ENCODE measurements at regions not wholly inside any gene's neighbourhood (a gene's known extent, or its start where the extent isn't known, plus 50 kb on each side); places are given as distances from the start of the nearest gene placed in this dataset.
"Not testable (repeated sequence)": the region's sequence is repeated elsewhere in the genome, so short reads cannot be mapped to it uniquely, and the experiment has no call there.

GRCh38 chr22:10753566-10753965 is 4774.4 kb upstream of the OR11H1 start:
- H3K27me3 ChIP-seq (replicated peaks; ENCODE audit: insufficient read depth); H3F3A ChIP-seq (ENCODE audit: insufficient read depth); H2AFZ ChIP-seq; H3K9ac ChIP-seq; H3K9me2 ChIP-seq (ENCODE audit: insufficient read depth); in situ Hi-C loops (cut with MboI); H3K4me3 ChIP-seq; H4K20me1 ChIP-seq (ENCODE audit: insufficient read depth); H3K79me2 ChIP-seq (ENCODE audit: insufficient read depth); DNase-seq; H3K4me2 ChIP-seq (ENCODE audit: unreplicated experiment); H3K4me1 ChIP-seq (ENCODE audit: insufficient read depth); H3K27ac ChIP-seq; H3K36me3 ChIP-seq (ENCODE audit: low read depth); H3K9me3 ChIP-seq (ENCODE audit: low read depth): not testable (repeated sequence)
- WGBS, 2 experiments (ENCODE audit: low coverage in 1 of 2, low lambda C conversion rate in 2 of 2, missing lambda C conversion rate in 2 of 2), result 7 to 14% methylated on average over 1 of the region's 1 CpG

- H3K4me3 ChIP-seq; H3K9me3 ChIP-seq (ENCODE audit: low read depth); H3K27ac ChIP-seq; in situ Hi-C loops (cut with MboI); DNase-seq; H3K4me1 ChIP-seq (ENCODE audit: insufficient read depth); H3K79me2 ChIP-seq (ENCODE audit: insufficient read depth); H3F3A ChIP-seq (ENCODE audit: insufficient read depth); H3K9ac ChIP-seq; H3K4me2 ChIP-seq (ENCODE audit: unreplicated experiment); H3K27me3 ChIP-seq (replicated peaks; ENCODE audit: insufficient read depth); H2AFZ ChIP-seq; H4K20me1 ChIP-seq (ENCODE audit: insufficient read depth); H3K36me3 ChIP-seq (ENCODE audit: low read depth); H3K9me2 ChIP-seq (ENCODE audit: insufficient read depth): not testable (repeated sequence)
- WGBS, 2 experiments (ENCODE audit: low coverage in 1 of 2, low lambda C conversion rate in 2 of 2, missing lambda C conversion rate in 2 of 2), result 19% methylated on average over 3 of the region's 3 CpGs
These were observed 4772.6 kb upstream of the OR11H1 start for GRCh38 chr22:10755350-10755749.

- H3K9me3 ChIP-seq (ENCODE audit: low read depth); in situ Hi-C loops (cut with MboI); H4K20me1 ChIP-seq (ENCODE audit: insufficient read depth): not testable (repeated sequence)
These were observed 4767.6 kb upstream of the OR11H1 start for GRCh38 chr22:10760418-10760817.

DNA sequence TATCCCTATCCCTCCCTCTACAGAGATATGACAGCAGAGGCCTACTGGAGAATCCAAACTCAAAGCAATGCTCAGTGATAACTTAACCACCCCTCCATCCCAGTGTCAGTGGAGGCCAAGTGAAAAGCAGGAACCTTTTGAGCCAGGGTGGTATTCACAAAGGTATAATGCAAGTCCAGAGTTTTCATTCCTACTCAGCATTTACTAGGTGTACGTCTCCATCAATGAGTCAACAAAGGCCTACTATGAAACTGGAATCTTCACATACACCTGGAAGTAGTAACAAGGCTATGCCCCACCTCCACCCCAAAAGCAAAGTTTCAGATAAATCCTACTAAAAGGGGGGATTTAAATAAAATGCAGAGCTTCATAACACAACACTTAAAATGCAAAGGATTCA is 4761.7 kb upstream of the OR11H1 start:
- H3F3A ChIP-seq (ENCODE audit: insufficient read depth); H3K27ac ChIP-seq; H2AFZ ChIP-seq; H3K9ac ChIP-seq; H4K20me1 ChIP-seq (ENCODE audit: insufficient read depth); DNase-seq; H3K4me2 ChIP-seq (ENCODE audit: unreplicated experiment); H3K79me2 ChIP-seq (ENCODE audit: insufficient read depth); H3K9me3 ChIP-seq (ENCODE audit: low read depth); H3K4me1 ChIP-seq (ENCODE audit: insufficient read depth); H3K27me3 ChIP-seq (replicated peaks; ENCODE audit: insufficient read depth); H3K9me2 ChIP-seq (ENCODE audit: insufficient read depth); in situ Hi-C loops (cut with MboI); H3K4me3 ChIP-seq; H3K36me3 ChIP-seq (ENCODE audit: low read depth): not testable (repeated sequence)
- WGBS, 2 experiments (ENCODE audit: low coverage in 1 of 2, low lambda C conversion rate in 2 of 2, missing lambda C conversion rate in 2 of 2), result 17 to 38% methylated on average over 1 of the region's 1 CpG

More at GRCh38 chr22:10760418-10760817, 4767.6 kb upstream of the OR11H1 start:
- H3F3A ChIP-seq (ENCODE audit: insufficient read depth); H3K4me2 ChIP-seq (ENCODE audit: unreplicated experiment); H3K9ac ChIP-seq; H3K4me1 ChIP-seq (ENCODE audit: insufficient read depth); DNase-seq; H3K4me3 ChIP-seq; H3K79me2 ChIP-seq (ENCODE audit: insufficient read depth); H2AFZ ChIP-seq; H3K27ac ChIP-seq; H3K9me2 ChIP-seq (ENCODE audit: insufficient read depth); H3K36me3 ChIP-seq (ENCODE audit: low read depth); H3K27me3 ChIP-seq (replicated peaks; ENCODE audit: insufficient read depth): not testable (repeated sequence)
- 14 to 15% methylated on average over 5 of the region's 5 CpGs for WGBS, 2 experiments (ENCODE audit: low coverage in 1 of 2, low lambda C conversion rate in 2 of 2, missing lambda C conversion rate in 2 of 2)

GRCh38 chr22:10768875-10769274 is 4759.1 kb upstream of the OR11H1 start:
- DNase-seq; H3K4me2 ChIP-seq (ENCODE audit: unreplicated experiment); H3K4me3 ChIP-seq; H3K27ac ChIP-seq; H3K9ac ChIP-seq; H3K27me3 ChIP-seq (replicated peaks; ENCODE audit: insufficient read depth); H3K9me2 ChIP-seq (ENCODE audit: insufficient read depth); in situ Hi-C loops (cut with MboI); H3F3A ChIP-seq (ENCODE audit: insufficient read depth); H3K36me3 ChIP-seq (ENCODE audit: low read depth); H3K9me3 ChIP-seq (ENCODE audit: low read depth); H2AFZ ChIP-seq; H4K20me1 ChIP-seq (ENCODE audit: insufficient read depth); H3K79me2 ChIP-seq (ENCODE audit: insufficient read depth); H3K4me1 ChIP-seq (ENCODE audit: insufficient read depth): not testable (repeated sequence)
- WGBS, 2 experiments (ENCODE audit: low coverage in 1 of 2, low lambda C conversion rate in 2 of 2, missing lambda C conversion rate in 2 of 2), result 34% methylated on average over 4 of the region's 4 CpGs

DNA sequence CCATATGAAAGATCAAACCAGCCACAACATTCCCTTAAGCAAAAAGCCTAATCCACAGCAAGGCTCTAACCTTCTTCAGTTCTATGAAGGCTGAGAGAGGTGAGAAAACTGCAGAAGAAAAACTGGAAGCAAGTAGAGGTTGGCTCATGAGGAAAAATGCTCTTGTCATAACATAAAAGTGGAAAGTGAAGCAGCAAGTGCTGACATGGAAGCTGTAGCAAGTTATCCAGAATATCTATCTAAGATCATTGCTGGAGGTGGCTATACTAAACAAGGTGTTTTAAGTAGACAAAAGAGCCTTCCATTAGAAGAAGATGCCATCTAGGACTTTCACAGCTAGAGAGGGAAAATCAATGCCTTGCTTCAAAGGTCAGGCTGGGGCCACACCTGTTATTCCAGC is 4756.2 kb upstream of the OR11H1 start:
- in situ Hi-C loops (cut with MboI), result not testable (repeated sequence)

GRCh38 chr22:10773341-10773740 is 4754.7 kb upstream of the OR11H1 start:
- in situ Hi-C loops (cut with MboI); H3K9ac ChIP-seq; H3K4me1 ChIP-seq (ENCODE audit: insufficient read depth); H3K79me2 ChIP-seq (ENCODE audit: insufficient read depth); H3K9me2 ChIP-seq (ENCODE audit: insufficient read depth); H3K4me2 ChIP-seq (ENCODE audit: unreplicated experiment); H4K20me1 ChIP-seq (ENCODE audit: insufficient read depth); H3K27ac ChIP-seq; H3K9me3 ChIP-seq (ENCODE audit: low read depth); H2AFZ ChIP-seq; DNase-seq; H3K27me3 ChIP-seq (replicated peaks; ENCODE audit: insufficient read depth); H3K36me3 ChIP-seq (ENCODE audit: low read depth); H3F3A ChIP-seq (ENCODE audit: insufficient read depth); H3K4me3 ChIP-seq: not testable (repeated sequence)
- WGBS, 2 experiments (ENCODE audit: low coverage in 1 of 2, low lambda C conversion rate in 2 of 2, missing lambda C conversion rate in 2 of 2), result 13 to 21% methylated on average over 1 of the region's 1 CpG

More for the DNA sequence above, 4756.2 kb upstream of the OR11H1 start:
- not testable (repeated sequence) for DNase-seq; H3F3A ChIP-seq (ENCODE audit: insufficient read depth); H3K9me3 ChIP-seq (ENCODE audit: low read depth); H3K36me3 ChIP-seq (ENCODE audit: low read depth); H3K79me2 ChIP-seq (ENCODE audit: insufficient read depth); H3K27ac ChIP-seq; H3K4me3 ChIP-seq; H4K20me1 ChIP-seq (ENCODE audit: insufficient read depth); H2AFZ ChIP-seq; H3K9me2 ChIP-seq (ENCODE audit: insufficient read depth); H3K9ac ChIP-seq; H3K27me3 ChIP-seq (replicated peaks; ENCODE audit: insufficient read depth); H3K4me1 ChIP-seq (ENCODE audit: insufficient read depth); H3K4me2 ChIP-seq (ENCODE audit: unreplicated experiment)

- DNase-seq; H4K20me1 ChIP-seq (ENCODE audit: insufficient read depth); H3K4me3 ChIP-seq; H3K27ac ChIP-seq; H3K9ac ChIP-seq; in situ Hi-C loops (cut with MboI); H2AFZ ChIP-seq; H3K27me3 ChIP-seq (replicated peaks; ENCODE audit: insufficient read depth); H3K4me1 ChIP-seq (ENCODE audit: insufficient read depth); H3K79me2 ChIP-seq (ENCODE audit: insufficient read depth); H3K9me3 ChIP-seq (ENCODE audit: low read depth); H3K4me2 ChIP-seq (ENCODE audit: unreplicated experiment); H3F3A ChIP-seq (ENCODE audit: insufficient read depth); H3K9me2 ChIP-seq (ENCODE audit: insufficient read depth); H3K36me3 ChIP-seq (ENCODE audit: low read depth): not testable (repeated sequence)
- 13 to 22% methylated on average over 5 of the region's 5 CpGs for WGBS, 2 experiments (ENCODE audit: low coverage in 1 of 2, low lambda C conversion rate in 2 of 2, missing lambda C conversion rate in 2 of 2)
These were observed 4752.2 kb upstream of the OR11H1 start for GRCh38 chr22:10775601-10776357.

Data from GM23248 (cell line).